ENCODE measurements at regions not wholly inside any gene's neighbourhood (a gene's known extent, or its start where the extent isn't known, plus 50 kb on each side); places are given as distances from the start of the nearest gene placed in this dataset.
"Not testable (repeated sequence)": the region's sequence is repeated elsewhere in the genome, so short reads cannot be mapped to it uniquely, and the experiment has no call there.

DNA sequence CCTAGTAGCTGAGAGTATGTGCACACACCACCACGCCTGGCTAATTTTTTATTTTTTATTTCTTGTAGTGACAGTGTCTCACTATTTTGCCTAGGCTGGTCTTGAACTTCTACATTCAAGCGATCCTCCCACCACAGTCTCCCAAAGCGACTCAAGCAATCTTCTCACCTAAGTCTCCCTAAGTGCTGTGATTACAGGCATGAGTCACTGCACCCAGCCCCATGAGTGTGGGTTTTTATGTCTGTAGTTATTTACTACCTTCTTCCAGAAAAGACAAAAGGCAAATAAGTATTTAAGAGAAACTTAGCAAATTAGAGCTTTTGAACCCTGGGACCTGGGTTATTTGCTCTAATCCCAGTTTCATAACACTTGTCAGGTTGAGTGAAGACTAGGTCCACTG is 92.3 kb upstream of the HCRTR2 start:
- TF ChIP-seq, protein P1, sequence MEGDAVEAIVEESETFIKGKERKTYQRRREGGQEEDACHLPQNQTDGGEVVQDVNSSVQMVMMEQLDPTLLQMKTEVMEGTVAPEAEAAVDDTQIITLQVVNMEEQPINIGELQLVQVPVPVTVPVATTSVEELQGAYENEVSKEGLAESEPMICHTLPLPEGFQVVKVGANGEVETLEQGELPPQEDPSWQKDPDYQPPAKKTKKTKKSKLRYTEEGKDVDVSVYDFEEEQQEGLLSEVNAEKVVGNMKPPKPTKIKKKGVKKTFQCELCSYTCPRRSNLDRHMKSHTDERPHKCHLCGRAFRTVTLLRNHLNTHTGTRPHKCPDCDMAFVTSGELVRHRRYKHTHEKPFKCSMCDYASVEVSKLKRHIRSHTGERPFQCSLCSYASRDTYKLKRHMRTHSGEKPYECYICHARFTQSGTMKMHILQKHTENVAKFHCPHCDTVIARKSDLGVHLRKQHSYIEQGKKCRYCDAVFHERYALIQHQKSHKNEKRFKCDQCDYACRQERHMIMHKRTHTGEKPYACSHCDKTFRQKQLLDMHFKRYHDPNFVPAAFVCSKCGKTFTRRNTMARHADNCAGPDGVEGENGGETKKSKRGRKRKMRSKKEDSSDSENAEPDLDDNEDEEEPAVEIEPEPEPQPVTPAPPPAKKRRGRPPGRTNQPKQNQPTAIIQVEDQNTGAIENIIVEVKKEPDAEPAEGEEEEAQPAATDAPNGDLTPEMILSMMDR (IDR thresholded peaks at IDR 0.05; ENCODE audit: low read depth, low read length), result no peak
- in situ Hi-C loops (cut with HindIII; ENCODE audit: low sequenced_read_pairs), result no loop called here
- peak; percentile 1 for DNase-seq (ENCODE audit: low read depth, low spot score)
- H3K4me3 ChIP-seq (ENCODE audit: low read depth, low read length), result no peak overlapping the region

DNA sequence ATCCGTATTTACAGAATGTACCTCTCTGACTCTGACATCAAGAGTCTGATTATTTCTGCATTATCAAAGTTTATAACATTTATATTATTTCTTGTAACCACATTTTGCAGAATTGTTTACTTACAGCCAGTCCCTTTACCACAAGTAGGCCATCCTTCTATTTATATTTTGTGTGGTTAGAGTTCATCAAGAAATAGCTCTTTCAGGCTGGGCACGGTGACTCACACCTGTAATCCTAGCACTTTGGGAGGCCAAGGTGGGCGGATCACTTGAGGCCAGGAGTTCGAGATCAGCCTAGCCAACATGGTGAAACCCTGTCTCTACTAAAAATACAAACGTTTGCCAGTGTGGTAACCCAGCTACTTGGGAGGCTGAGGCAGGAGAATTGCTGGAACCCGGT is 86.3 kb upstream of the HCRTR2 start:
- DNase-seq (ENCODE audit: low read depth, low spot score); in situ Hi-C loops (cut with HindIII; ENCODE audit: low sequenced_read_pairs); H3K4me3 ChIP-seq (ENCODE audit: low read depth, low read length): not testable (repeated sequence)

GRCh38 chr6:55088902-55089301 is 85.4 kb upstream of the HCRTR2 start:
- in situ Hi-C loops (cut with HindIII; ENCODE audit: low sequenced_read_pairs), result no loop called here
- no peak for DNase-seq (ENCODE audit: low read depth, low spot score)
- no peak overlapping the region for H3K4me3 ChIP-seq (ENCODE audit: low read depth, low read length)
- TF ChIP-seq, protein P1 (IDR thresholded peaks at IDR 0.05; ENCODE audit: low read depth, low read length), result no peak

DNA sequence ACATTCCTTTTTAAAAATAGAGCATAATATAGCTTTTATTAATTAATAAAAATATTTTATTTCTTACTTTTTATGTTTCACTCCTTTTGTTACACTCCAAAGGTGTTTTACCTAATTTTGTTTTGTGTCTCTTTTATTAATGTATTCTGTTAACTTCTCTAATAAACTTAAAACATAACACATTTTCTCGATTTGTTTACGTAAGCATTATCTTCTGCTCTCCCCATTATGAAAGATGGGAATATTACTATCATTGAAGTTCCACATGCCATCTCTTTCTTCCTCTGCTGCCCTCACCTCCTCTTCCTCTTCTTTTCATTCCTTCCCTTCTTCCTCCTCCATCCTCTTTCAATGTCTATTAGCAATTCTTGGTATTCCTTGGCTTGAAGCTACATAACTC is 85.0 kb upstream of the HCRTR2 start:
- in situ Hi-C loops (cut with HindIII; ENCODE audit: low sequenced_read_pairs), result no loop called here
- no peak for DNase-seq (ENCODE audit: low read depth, low spot score)
- no peak overlapping the region for H3K4me3 ChIP-seq (ENCODE audit: low read depth, low read length)
- TF ChIP-seq, protein P1 (IDR thresholded peaks at IDR 0.05; ENCODE audit: low read depth, low read length), result no peak

DNA sequence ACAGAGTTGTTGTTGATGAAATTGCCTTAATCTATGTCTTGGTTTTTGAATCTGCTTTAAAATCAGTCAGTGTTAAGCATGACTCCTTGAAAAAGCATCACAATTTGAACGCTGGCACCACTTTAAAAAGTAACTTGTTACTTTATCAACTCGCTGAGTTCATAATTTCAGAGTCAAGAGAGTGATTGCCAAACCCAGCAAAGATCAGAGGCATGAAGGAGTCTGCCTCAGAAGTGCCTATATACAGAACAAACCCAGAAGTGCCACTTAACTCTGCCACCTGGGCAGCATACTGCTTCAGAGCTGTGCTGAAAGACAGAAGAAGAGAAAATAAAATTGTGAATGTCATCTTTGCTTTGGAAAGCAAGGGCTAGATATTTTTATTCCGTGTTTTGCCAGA is 73.6 kb upstream of the HCRTR2 start:
- in situ Hi-C loops (cut with HindIII; ENCODE audit: low sequenced_read_pairs), result no loop called here
- H3K4me3 ChIP-seq (ENCODE audit: low read depth, low read length), result no peak overlapping the region
- TF ChIP-seq, protein P1 (IDR thresholded peaks at IDR 0.05; ENCODE audit: low read depth, low read length), result no peak
- no peak for DNase-seq (ENCODE audit: low read depth, low spot score)

DNA sequence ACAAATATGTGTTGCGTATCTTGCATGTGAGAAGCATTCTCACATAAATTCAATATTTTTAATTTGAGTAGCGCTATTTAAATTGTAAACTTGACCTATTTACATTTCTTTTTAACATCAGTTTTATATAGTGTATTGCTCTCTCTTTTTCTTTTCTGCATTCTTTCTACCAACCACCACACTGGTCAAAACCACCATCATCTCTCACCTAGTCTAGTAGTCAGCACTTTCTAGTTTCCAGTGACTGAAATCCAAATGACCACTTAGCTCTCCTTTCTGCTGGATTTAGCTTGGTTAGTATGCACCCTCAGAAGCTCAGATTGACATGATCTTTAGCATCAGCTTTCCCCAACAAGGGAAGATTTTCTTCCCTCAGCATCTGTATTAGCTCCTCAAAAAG is 73.2 kb upstream of the HCRTR2 start:
- in situ Hi-C loops (cut with HindIII; ENCODE audit: low sequenced_read_pairs), result no loop called here
- no peak overlapping the region for H3K4me3 ChIP-seq (ENCODE audit: low read depth, low read length)
- TF ChIP-seq, protein P1 (IDR thresholded peaks at IDR 0.05; ENCODE audit: low read depth, low read length), result no peak
- no peak for DNase-seq (ENCODE audit: low read depth, low spot score)

DNA sequence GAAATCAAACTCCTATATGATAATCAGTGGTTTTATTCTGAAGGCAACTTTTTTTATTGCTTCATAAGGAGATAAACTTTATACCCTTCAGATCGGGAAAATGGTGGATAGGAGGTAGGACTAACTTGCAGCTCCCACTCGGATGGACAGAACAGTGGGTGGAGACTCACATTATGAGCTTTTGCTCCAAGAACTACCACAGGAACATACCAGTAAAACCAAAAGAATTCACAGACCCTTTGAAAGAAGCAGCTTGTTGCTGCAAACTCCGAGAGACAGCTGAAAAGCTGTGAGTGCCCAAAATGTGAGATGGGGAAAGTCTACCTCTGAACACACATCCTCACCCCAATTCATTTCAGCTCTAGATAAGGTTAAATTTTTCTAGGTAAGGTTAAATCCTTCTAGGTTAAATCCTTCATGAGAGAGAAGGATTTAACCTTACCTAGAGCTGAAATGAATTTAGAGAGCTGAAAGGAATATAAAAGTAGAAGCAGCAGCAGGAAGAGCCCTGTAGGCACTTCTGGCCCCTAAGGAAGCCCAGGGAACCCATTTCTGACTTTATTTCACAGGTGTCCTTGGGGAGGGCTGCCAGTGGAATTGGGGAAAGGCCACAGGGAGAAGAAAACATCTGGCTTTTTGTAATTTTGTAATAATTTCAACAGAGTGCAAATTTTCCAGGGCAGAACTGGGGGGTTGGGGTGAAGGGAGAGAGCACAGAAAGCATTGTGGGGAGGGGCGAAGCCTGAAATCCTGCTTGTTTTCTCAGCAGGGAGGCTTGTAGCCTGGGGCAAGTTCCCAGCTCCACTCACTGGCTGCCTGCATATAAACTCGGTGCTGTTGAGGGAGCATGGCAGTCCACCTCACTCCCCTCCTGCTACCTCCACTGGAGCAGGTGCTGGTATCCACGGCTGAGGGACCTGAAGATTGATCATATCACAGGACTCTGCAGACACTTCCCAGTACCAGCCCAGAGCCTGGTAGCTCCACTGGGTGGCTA is 65.9 kb upstream of the HCRTR2 start:
- in situ Hi-C loops (cut with HindIII; ENCODE audit: low sequenced_read_pairs), result no loop called here
- DNase-seq (ENCODE audit: low read depth, low spot score), result no peak
- no peak overlapping the region for H3K4me3 ChIP-seq (ENCODE audit: low read depth, low read length)
- TF ChIP-seq, protein P1 (IDR thresholded peaks at IDR 0.05; ENCODE audit: low read depth, low read length), result no peak
